Nephron (organoid): ENCODE measurements at regions not wholly inside any gene's neighbourhood (a gene's known extent, or its start where the extent isn't known, plus 50 kb on each side); places are given as distances from the start of the nearest gene placed in this dataset.

Experiments used
- H3K27ac Mint-ChIP-seq, 3 experiments: 2 replicates each; pipeline ENCODE4 v1.8.0; 2020; ENCODE audit warnings: mixed read lengths in 3 of 3, mild to moderate bottlenecking in 2 of 3, moderate library complexity in 1 of 3
- H3K27me3 Mint-ChIP-seq: 2 replicates; pipeline ENCODE4 v1.8.0; 2021; ENCODE audit warnings: low read depth, mild to moderate bottlenecking, moderate library complexity, mixed read lengths
- H3K36me3 Mint-ChIP-seq: 2 replicates; pipeline ENCODE4 v1.8.0; 2020; ENCODE audit warnings: low read depth, mixed read lengths
- H3K4me1 Mint-ChIP-seq: 2 replicates; pipeline ENCODE4 v1.8.0; 2020; ENCODE audit warnings: mixed read lengths
- H3K4me3 Mint-ChIP-seq, 3 experiments: 2 replicates each; pipeline ENCODE4 v1.8.0; 2020; ENCODE audit warnings: mild to moderate bottlenecking in 3 of 3, mixed read lengths in 3 of 3, moderate library complexity in 2 of 3
- H3K9me3 Mint-ChIP-seq: 2 replicates; pipeline ENCODE4 v1.8.0; 2020; ENCODE audit warnings: mixed read lengths
- CTCF ChIP-seq, 3 experiments: fragments of 200-600 bp; sonication (generic); IDR thresholded peaks; one replicate each; pipeline ENCODE4 v1.5.0; 2021; ENCODE audit warnings: antibody characterized with exemption in 3 of 3; ENCODE audit not compliant: unreplicated experiment in 3 of 3

GRCh38 chr7:113793171-113793570 is 125.6 kb downstream of the PPP1R3A start:
- no peaks in the 10 kb centered on the region for H3K9me3 Mint-ChIP-seq
- no peak overlapping the region for H3K27ac Mint-ChIP-seq
- no peak for TF ChIP-seq CTCF (IDR thresholded peaks at IDR 0.05; ENCODE audit: unreplicated experiment in 3 of 3)
- peaks cover 3% of the 10 kb centered on the region for H3K4me1 Mint-ChIP-seq
- H3K4me3 Mint-ChIP-seq = no peak overlapping the region
- no peaks in the 10 kb centered on the region for H3K27me3 Mint-ChIP-seq
- no peaks in the 10 kb centered on the region for H3K36me3 Mint-ChIP-seq

GRCh38 chr7:113790025-113790424 is 128.8 kb downstream of the PPP1R3A start:
- no peak overlapping the region for H3K27ac Mint-ChIP-seq
- no peak for TF ChIP-seq CTCF (IDR thresholded peaks at IDR 0.05; ENCODE audit: unreplicated experiment in 3 of 3)

GRCh38 chr7:113787106-113787505 is 131.7 kb downstream of the PPP1R3A start:
- no peak for TF ChIP-seq CTCF (IDR thresholded peaks at IDR 0.05; ENCODE audit: unreplicated experiment in 3 of 3)

More at GRCh38 chr7:113790025-113790424, 128.8 kb downstream of the PPP1R3A start:
- Mint-ChIP-seq H3K4me1 (peaks cover 3% of the 10 kb centered on the region), H3K27me3 (no peaks in the 10 kb centered on the region), H3K9me3 (no peaks in the 10 kb centered on the region), H3K36me3 (no peaks in the 10 kb centered on the region), H3K4me3 (no peak overlapping the region)

GRCh38 chr7:113784956-113785355 is 133.9 kb downstream of the PPP1R3A start:
- H3K9me3 Mint-ChIP-seq = no peaks in the 10 kb centered on the region
- H3K4me1 Mint-ChIP-seq = no peaks in the 10 kb centered on the region
- no peaks in the 10 kb centered on the region for H3K27me3 Mint-ChIP-seq
- no peak overlapping the region for H3K27ac Mint-ChIP-seq
- TF ChIP-seq CTCF (IDR thresholded peaks at IDR 0.05; ENCODE audit: unreplicated experiment in 3 of 3) = no peak
- no peaks in the 10 kb centered on the region for H3K36me3 Mint-ChIP-seq
- no peak overlapping the region for H3K4me3 Mint-ChIP-seq

More at GRCh38 chr7:113787106-113787505, 131.7 kb downstream of the PPP1R3A start:
- H3K27me3 Mint-ChIP-seq = no peaks in the 10 kb centered on the region
- H3K4me3 Mint-ChIP-seq = no peak overlapping the region
- H3K27ac Mint-ChIP-seq = no peak overlapping the region
- H3K4me1 Mint-ChIP-seq = no peaks in the 10 kb centered on the region
- H3K36me3 Mint-ChIP-seq = no peaks in the 10 kb centered on the region
- no peaks in the 10 kb centered on the region for H3K9me3 Mint-ChIP-seq

- Mint-ChIP-seq H3K27me3 (no peaks in the 10 kb centered on the region), H3K4me3 (no peak overlapping the region), H3K36me3 (no peaks in the 10 kb centered on the region), H3K4me1 (no peaks in the 10 kb centered on the region), H3K9me3 (no peaks in the 10 kb centered on the region), H3K27ac (no peak overlapping the region)
- no peak for TF ChIP-seq CTCF (IDR thresholded peaks at IDR 0.05; ENCODE audit: unreplicated experiment in 3 of 3)
Observed at GRCh38 chr7:113784316-113784715, 134.5 kb downstream of the PPP1R3A start.

GRCh38 chr7:113783403-113783802 is 135.4 kb downstream of the PPP1R3A start:
- H3K36me3 Mint-ChIP-seq = no peaks in the 10 kb centered on the region
- no peak for TF ChIP-seq CTCF (IDR thresholded peaks at IDR 0.05; ENCODE audit: unreplicated experiment in 3 of 3)

More at GRCh38 chr7:113783403-113783802, 135.4 kb downstream of the PPP1R3A start:
- no peaks in the 10 kb centered on the region for H3K4me1 Mint-ChIP-seq
- H3K27ac Mint-ChIP-seq = no peak overlapping the region
- H3K4me3 Mint-ChIP-seq = no peak overlapping the region
- no peaks in the 10 kb centered on the region for H3K9me3 Mint-ChIP-seq
- no peaks in the 10 kb centered on the region for H3K27me3 Mint-ChIP-seq
